Endothelial cell (in vitro differentiated cells): ENCODE measurements at regions not wholly inside any gene's neighbourhood (a gene's known extent, or its start where the extent isn't known, plus 50 kb on each side); places are given as distances from the start of the nearest gene placed in this dataset.

Experiments used
- DNase-seq: peaks from one replicate; pipeline ENCODE4 v3.0.0; 2021; ENCODE audit warnings: low spot score
- H3K27ac Mint-ChIP-seq: one replicate; pipeline ENCODE4 v1.8.0; 2021; ENCODE audit warnings: mixed read lengths, inconsistent platforms; ENCODE audit not compliant: unreplicated experiment
- H3K27me3 Mint-ChIP-seq: one replicate; pipeline ENCODE4 v1.8.0; 2021; ENCODE audit warnings: mild to moderate bottlenecking, moderate library complexity, mixed read lengths, inconsistent platforms; ENCODE audit not compliant: unreplicated experiment
- H3K36me3 Mint-ChIP-seq: one replicate; pipeline ENCODE4 v1.8.0; 2021; ENCODE audit warnings: mild to moderate bottlenecking, low read depth, mixed read lengths, inconsistent platforms; ENCODE audit not compliant: unreplicated experiment
- H3K4me1 Mint-ChIP-seq: one replicate; pipeline ENCODE4 v1.8.0; 2021; ENCODE audit warnings: mild to moderate bottlenecking, mixed read lengths, inconsistent platforms; ENCODE audit not compliant: unreplicated experiment
- H3K4me3 Mint-ChIP-seq: one replicate; pipeline ENCODE4 v1.8.0; 2021; ENCODE audit warnings: mild to moderate bottlenecking, mixed read lengths, inconsistent platforms; ENCODE audit not compliant: unreplicated experiment
- H3K9me3 Mint-ChIP-seq: one replicate; pipeline ENCODE4 v1.8.0; 2021; ENCODE audit warnings: mixed read lengths, inconsistent platforms; ENCODE audit not compliant: unreplicated experiment
- CTCF ChIP-seq: fragments of 200-600 bp; sonication (generic); IDR thresholded peaks from one replicate; pipeline ENCODE4 v1.5.0; 2021; ENCODE audit warnings: antibody characterized with exemption; ENCODE audit not compliant: unreplicated experiment

GRCh38 chr11:129292771-129293170 is 82.9 kb upstream of the BARX2 start:
- H3K36me3 Mint-ChIP-seq = no peaks in the 10 kb centered on the region
- no peak overlapping the region for H3K27ac Mint-ChIP-seq
- no peak overlapping the region for H3K4me3 Mint-ChIP-seq
- no peaks in the 10 kb centered on the region for H3K9me3 Mint-ChIP-seq
- no peak for DNase-seq
- no peak for TF ChIP-seq CTCF
- H3K27me3 Mint-ChIP-seq = no peaks in the 10 kb centered on the region
- no peaks in the 10 kb centered on the region for H3K4me1 Mint-ChIP-seq

GRCh38 chr11:129292092-129292491 is 83.6 kb upstream of the BARX2 start:
- Mint-ChIP-seq H3K27me3 (no peaks in the 10 kb centered on the region), H3K4me1 (no peaks in the 10 kb centered on the region), H3K9me3 (no peaks in the 10 kb centered on the region), H3K36me3 (no peaks in the 10 kb centered on the region), H3K27ac (no peak overlapping the region), H3K4me3 (no peak overlapping the region)
- TF ChIP-seq CTCF = no peak
- DNase-seq = no peak

DNA sequence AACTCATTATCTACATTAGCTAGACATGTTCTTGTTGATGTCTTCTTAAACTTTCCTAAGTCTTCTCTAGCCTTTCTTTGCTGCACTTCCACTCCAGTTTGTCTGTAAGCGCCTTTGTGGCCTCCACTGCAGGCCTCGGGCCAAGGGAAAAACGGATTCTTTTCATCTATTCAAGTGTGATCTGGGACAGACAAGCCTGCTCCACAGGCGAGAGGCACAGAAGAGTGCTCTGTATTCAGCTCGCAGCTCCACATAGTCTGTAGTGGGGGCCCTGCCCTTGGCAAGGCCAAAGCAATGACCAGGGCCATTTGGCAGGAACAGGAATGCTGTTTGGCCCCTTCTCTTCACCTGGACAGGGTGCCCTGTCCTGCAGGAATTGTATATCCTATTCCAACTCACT is 84.1 kb upstream of the BARX2 start:
- Mint-ChIP-seq H3K9me3 (no peaks in the 10 kb centered on the region), H3K4me3 (no peak overlapping the region), H3K4me1 (no peaks in the 10 kb centered on the region), H3K36me3 (no peaks in the 10 kb centered on the region), H3K27me3 (no peaks in the 10 kb centered on the region), H3K27ac (no peak overlapping the region)
- TF ChIP-seq CTCF = no peak
- no peak for DNase-seq

DNA sequence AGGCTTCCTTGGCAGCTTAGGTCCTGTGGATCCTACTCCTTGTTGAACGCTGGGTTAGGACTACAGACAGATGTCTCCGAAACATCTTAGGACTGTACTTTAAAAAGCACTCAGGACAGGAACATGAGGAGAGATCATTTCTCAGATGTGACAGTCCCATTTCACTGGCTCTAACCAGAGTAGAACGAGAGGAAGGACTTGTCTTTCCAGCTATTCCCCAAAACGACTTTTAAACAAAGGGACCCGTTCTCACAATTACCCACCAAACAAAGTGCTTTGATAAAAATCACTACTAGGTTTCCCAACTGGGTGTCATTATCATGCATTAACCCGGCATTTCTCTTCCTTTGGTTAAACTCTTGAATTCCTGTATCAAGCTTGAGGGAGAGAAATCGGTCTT is 84.7 kb upstream of the BARX2 start:
- no peaks in the 10 kb centered on the region for H3K27me3 Mint-ChIP-seq

More for the DNA sequence above, 84.7 kb upstream of the BARX2 start:
- no peaks in the 10 kb centered on the region for H3K36me3 Mint-ChIP-seq
- no peaks in the 10 kb centered on the region for H3K9me3 Mint-ChIP-seq
- no peak overlapping the region for H3K27ac Mint-ChIP-seq
- DNase-seq = no peak
- H3K4me1 Mint-ChIP-seq = no peaks in the 10 kb centered on the region
- H3K4me3 Mint-ChIP-seq = no peak overlapping the region
- no peak for TF ChIP-seq CTCF
